Lower leg skin (tissue), 4 donors: ENCODE measurements at regions not wholly inside any gene's neighbourhood (a gene's known extent, or its start where the extent isn't known, plus 50 kb on each side); places are given as distances from the start of the nearest gene placed in this dataset.

Experiments
- DNase-seq, 2 donors: peaks; one replicate each; pipeline ENCODE4 v3.0.0-alpha.2; 2019; ENCODE audit warnings: low spot score in 2 of 2
- H3K4me3 ChIP-seq: fragments of 200-600 bp; sonication (generic); 2 replicates; pipeline ENCODE4 v1.5.1; 2017; ENCODE audit warnings: mild to moderate bottlenecking, low read depth; ENCODE audit not compliant: poor library complexity, severe bottlenecking
- CTCF ChIP-seq, 3 donors: fragments of 450-650 bp; IDR thresholded peaks; one replicate each; pipeline ENCODE4 v1.5.1; 2016; ENCODE audit warnings: antibody characterized with exemption in 3 of 3, mild to moderate bottlenecking in 3 of 3, moderate library complexity in 2 of 3
- POLR2A ChIP-seq, 2 donors: fragments of 450-650 bp; IDR thresholded peaks; one replicate each; pipeline ENCODE4 v1.6.1; 2016 to 2017; ENCODE audit warnings: antibody characterized with exemption in 2 of 2, mild to moderate bottlenecking in 1 of 2, moderate library complexity in 1 of 2
- WGBS, 2 donors: methylation state at CpG; one replicate each; pipeline ENCODE4 v1.1.5; 2018; 5-methylcytosine and 5-hydroxymethylcytosine counted together
- intact Hi-C: fragments of 100-400 bp; cut with DNase I; formaldehyde crosslinking; loops from one replicate; pipeline ENCODE4 v1.15.0; 2023; ENCODE audit warnings: low total_unique reads

GRCh38 chr3:56672-57071 is 139.9 kb upstream of the CHL1 start:
- WGBS, 2 donors = 78 to 83% methylated on average over 4 of the region's 4 CpGs

GRCh38 chr3:59854-60253 is 136.7 kb upstream of the CHL1 start:
- TF ChIP-seq POLR2A (IDR thresholded peaks at IDR 0.05) (no peak), CTCF (IDR thresholded peaks at IDR 0.05) (no peak)
- H3K4me3 ChIP-seq = no peak overlapping the region
- DNase-seq = no peak
- 70 to 80% methylated on average over 7 of the region's 7 CpGs for WGBS, 2 donors
- intact Hi-C loops = no loop called here

More at GRCh38 chr3:56672-57071, 139.9 kb upstream of the CHL1 start:
- intact Hi-C loops = no loop called here
- TF ChIP-seq CTCF (IDR thresholded peaks at IDR 0.05) (no peak), POLR2A (IDR thresholded peaks at IDR 0.05) (no peak)
- H3K4me3 ChIP-seq = no peak overlapping the region
- DNase-seq = no peak

GRCh38 chr3:63095-63765 is 133.3 kb upstream of the CHL1 start:
- TF ChIP-seq POLR2A (IDR thresholded peaks at IDR 0.05) (no peak), CTCF (IDR thresholded peaks at IDR 0.05) (no peak)
- no peak for DNase-seq
- 62 to 69% methylated on average over 7 of the region's 7 CpGs for WGBS, 2 donors
- no peak overlapping the region for H3K4me3 ChIP-seq
- intact Hi-C loops = no loop called here

- intact Hi-C loops = no loop called here
- 68 to 70% methylated on average over 1 of the region's 1 CpG for WGBS, 2 donors
- TF ChIP-seq CTCF (IDR thresholded peaks at IDR 0.05) = no peak
- TF ChIP-seq POLR2A (IDR thresholded peaks at IDR 0.05) = no peak
- H3K4me3 ChIP-seq = no peak overlapping the region
- DNase-seq = no peak
Observed at GRCh38 chr3:69690-70089, 126.9 kb upstream of the CHL1 start.

GRCh38 chr3:72776-73175 is 123.8 kb upstream of the CHL1 start:
- H3K4me3 ChIP-seq = no peak overlapping the region
- 22 to 42% methylated on average over 1 of the region's 1 CpG for WGBS, 2 donors
- no peak for DNase-seq
- TF ChIP-seq POLR2A (IDR thresholded peaks at IDR 0.05) (no peak), CTCF (IDR thresholded peaks at IDR 0.05) (no peak)
- intact Hi-C loops = no loop called here

GRCh38 chr3:73271-73670 is 123.3 kb upstream of the CHL1 start:
- TF ChIP-seq CTCF (IDR thresholded peaks at IDR 0.05) (no peak), POLR2A (IDR thresholded peaks at IDR 0.05) (no peak)
- H3K4me3 ChIP-seq = no peak overlapping the region
- WGBS, 2 donors = 24 to 36% methylated on average over 2 of the region's 2 CpGs
- intact Hi-C loops = no loop called here
- DNase-seq = no peak
